Caco-2 (cell line): ENCODE measurements at regions not wholly inside any gene's neighbourhood (a gene's known extent, or its start where the extent isn't known, plus 50 kb on each side); places are given as distances from the start of the nearest gene placed in this dataset.

Source experiments
- BruUV-seq: library from RNA; stranded (reverse); fragments of 400-500 nt; replicated peaks from 2 replicates; lab custom pipeline; 2021; lab: Mats Ljungman, UMichigan
- CTCF ChIA-PET: fragments of 300-600 bp; sonication (Branson Sonifier 250); formaldehyde crosslinking; loops from one replicate; lab custom pipeline; 2022; ENCODE audit warnings: antibody characterized with exemption; lab: Charles Lee
- POLR2A ChIA-PET: fragments of 300-600 bp; sonication (Branson Sonifier 250); formaldehyde crosslinking; loops from one replicate; lab custom pipeline; 2022; ENCODE audit warnings: antibody characterized with exemption; lab: Charles Lee
- DNase-seq, 2 experiments: peaks; one replicate each; pipeline versions ENCODE4 v3.0.0 to v3.0.0-alpha.2; 2020 to 2022
- H3K27me3 ChIP-seq: replicated peaks from 2 replicates; pipeline ENCODE4 v1.6.0; 2011; ENCODE audit warnings: low read length; ENCODE audit not compliant: control insufficient read depth, insufficient read depth
- H3K36me3 ChIP-seq: 2 replicates; pipeline ENCODE4 v1.5.1; 2011; ENCODE audit warnings: low read length; ENCODE audit not compliant: control insufficient read depth, insufficient read depth
- H3K4me1 ChIP-seq: fragments of 250-450 bp; sonication (Bioruptor Pico); 2 replicates; pipeline ENCODE4 v1.5.1; 2020; ENCODE audit warnings: mild to moderate bottlenecking
- H3K4me3 ChIP-seq: 2 replicates; pipeline ENCODE4 v1.5.1; 2011; ENCODE audit warnings: low read depth, mild to moderate bottlenecking, control low read depth, low read length
- H3K9me3 ChIP-seq: fragments of 250-450 bp; sonication (Bioruptor Pico); 2 replicates; pipeline ENCODE4 v1.5.1; 2020; ENCODE audit warnings: mild to moderate bottlenecking, moderate library complexity
- H3K27ac Mint-ChIP-seq: one replicate; pipeline ENCODE4 v1.8.0; 2022; ENCODE audit warnings: mixed read lengths; ENCODE audit not compliant: unreplicated experiment
- H3K27me3 Mint-ChIP-seq: one replicate; pipeline ENCODE4 v1.8.0; 2022; ENCODE audit warnings: mixed read lengths; ENCODE audit not compliant: insufficient read depth, unreplicated experiment
- H3K36me3 Mint-ChIP-seq: one replicate; pipeline ENCODE4 v1.8.0; 2022; ENCODE audit warnings: mild to moderate bottlenecking, mixed read lengths; ENCODE audit not compliant: insufficient read depth, unreplicated experiment
- H3K4me1 Mint-ChIP-seq: one replicate; pipeline ENCODE4 v1.8.0; 2022; ENCODE audit warnings: low read depth, mixed read lengths; ENCODE audit not compliant: unreplicated experiment
- H3K4me3 Mint-ChIP-seq: one replicate; pipeline ENCODE4 v1.8.0; 2022; ENCODE audit warnings: mild to moderate bottlenecking, moderate library complexity, mixed read lengths; ENCODE audit not compliant: unreplicated experiment
- H3K9me3 Mint-ChIP-seq: one replicate; pipeline ENCODE4 v1.8.0; 2022; ENCODE audit warnings: mixed read lengths; ENCODE audit not compliant: unreplicated experiment
- CTCF ChIP-seq, 2 experiments: fragments of 200-600 bp in 1 of 2; IDR thresholded peaks; 1 replicate in 1 of 2; 2 replicates in 1 of 2; pipeline versions ENCODE4 v1.5.1 to v1.8.0; 2011 to 2022; ENCODE audit warnings: antibody characterized with exemption in 1 of 2, control low read depth in 1 of 2, inconsistent platforms in 1 of 2, low read depth in 1 of 2, low read length in 1 of 2, mild to moderate bottlenecking in 1 of 2, moderate library complexity in 1 of 2; ENCODE audit not compliant: insufficient read depth in 1 of 2, severe bottlenecking in 1 of 2, unreplicated experiment in 1 of 2
- intact Hi-C: fragments of 100-400 bp; cut with micrococcal nuclease; formaldehyde crosslinking; loops from one replicate; pipeline ENCODE4 v1.10.0; 2022; ENCODE audit not compliant: unreplicated experiment

- POLR2A ChIA-PET: no interaction called here
- BruUV-seq: no TSS peak
- Mint-ChIP-seq H3K27ac (no peak overlapping the region), H3K36me3 (no peaks in the 10 kb centered on the region), H3K27me3 (no peaks in the 10 kb centered on the region), H3K4me3 (no peak overlapping the region), H3K4me1 (peaks cover 7% of the 10 kb centered on the region), H3K9me3 (no peaks in the 10 kb centered on the region)
- intact Hi-C loops: no loop called here
- H3K4me3 ChIP-seq: no peak overlapping the region
- no peaks in the 10 kb centered on the region for H3K36me3 ChIP-seq
- no peak for DNase-seq
- TF ChIP-seq CTCF (IDR thresholded peaks at IDR 0.05; ENCODE audit: insufficient read depth in 1 of 2, low read depth in 1 of 2, low read length in 1 of 2, severe bottlenecking in 1 of 2, unreplicated experiment in 1 of 2): no peak
- no peaks in the 10 kb centered on the region for H3K4me1 ChIP-seq
- no peaks in the 10 kb centered on the region for H3K27me3 ChIP-seq
- no peaks in the 10 kb centered on the region for H3K9me3 ChIP-seq
- CTCF ChIA-PET: no interaction called here
Observed at GRCh38 chr6:112481211-112481610, 134.1 kb downstream of the RFPL4B start.

- no peak overlapping the region for H3K27ac Mint-ChIP-seq
- Histone ChIP-seq H3K36me3 (no peaks in the 10 kb centered on the region), H3K9me3 (no peaks in the 10 kb centered on the region), H3K4me1 (no peaks in the 10 kb centered on the region), H3K4me3 (no peak overlapping the region), H3K27me3 (no peaks in the 10 kb centered on the region)
- no peak for TF ChIP-seq CTCF (IDR thresholded peaks at IDR 0.05; ENCODE audit: insufficient read depth in 1 of 2, low read depth in 1 of 2, low read length in 1 of 2, severe bottlenecking in 1 of 2, unreplicated experiment in 1 of 2)
- ChIA-PET CTCF (no interaction called here), POLR2A (no interaction called here)
- H3K36me3 Mint-ChIP-seq: no peaks in the 10 kb centered on the region
- H3K9me3 Mint-ChIP-seq: no peaks in the 10 kb centered on the region
- DNase-seq: no peak
- H3K4me1 Mint-ChIP-seq: no peaks in the 10 kb centered on the region
- intact Hi-C loops: no loop called here
- H3K27me3 Mint-ChIP-seq: no peaks in the 10 kb centered on the region
- no peak overlapping the region for H3K4me3 Mint-ChIP-seq
- BruUV-seq: no TSS peak
Observed at GRCh38 chr6:112482373-112482772, 135.2 kb downstream of the RFPL4B start.

GRCh38 chr6:112485120-112485826, 138.1 kb downstream of the RFPL4B start:
- H3K9me3 ChIP-seq: no peaks in the 10 kb centered on the region
- H3K4me1 ChIP-seq: no peaks in the 10 kb centered on the region
- intact Hi-C loops: no loop called here
- H3K4me1 Mint-ChIP-seq: no peaks in the 10 kb centered on the region
- no peak overlapping the region for H3K4me3 Mint-ChIP-seq
- TF ChIP-seq CTCF (IDR thresholded peaks at IDR 0.05; ENCODE audit: insufficient read depth in 1 of 2, low read depth in 1 of 2, low read length in 1 of 2, severe bottlenecking in 1 of 2, unreplicated experiment in 1 of 2): no peak
- H3K27me3 ChIP-seq: no peaks in the 10 kb centered on the region
- no peaks in the 10 kb centered on the region for H3K27me3 Mint-ChIP-seq
- no peaks in the 10 kb centered on the region for H3K36me3 Mint-ChIP-seq
- ChIA-PET CTCF (no interaction called here), POLR2A (no interaction called here)
- BruUV-seq: no TSS peak
- H3K36me3 ChIP-seq: no peaks in the 10 kb centered on the region
- no peak overlapping the region for H3K27ac Mint-ChIP-seq
- H3K4me3 ChIP-seq: no peak overlapping the region
- peaks cover 4% of the 10 kb centered on the region for H3K9me3 Mint-ChIP-seq
- DNase-seq: no peak
